Myocyte (in vitro differentiated cells): ENCODE measurements at regions not wholly inside any gene's neighbourhood (a gene's known extent, or its start where the extent isn't known, plus 50 kb on each side); places are given as distances from the start of the nearest gene placed in this dataset.
A peak's percentile ranks its signal among the peaks of the same experiment; 100 is the strongest.
"Not testable (repeated sequence)": the region's sequence is repeated elsewhere in the genome, so short reads cannot be mapped to it uniquely, and the experiment has no call there.

Source experiments
- DNase-seq: peaks from one replicate; pipeline ENCODE4 v3.0.0-alpha.2; 2012; ENCODE audit warnings: low read depth

- peak; percentile 73 for DNase-seq
Observed at GRCh38 chr1:157369808-157370521, 182.3 kb downstream of the FCRL5 start.

- not testable (repeated sequence) for DNase-seq
Observed at GRCh38 chr1:157368941-157369340, 183.4 kb downstream of the FCRL5 start.

- no peak for DNase-seq
Observed at GRCh38 chr1:157368363-157368762, 184.0 kb downstream of the FCRL5 start.

- no peak for DNase-seq
Observed at GRCh38 chr1:157367870-157368269, 184.4 kb downstream of the FCRL5 start.

GRCh38 chr1:157367091-157367739 lies 185.1 kb downstream of the FCRL5 start:
- DNase-seq: no peak

- DNase-seq: no peak
Observed at GRCh38 chr1:157364612-157365011, 187.7 kb downstream of the FCRL5 start.

- peak; percentile 59 for DNase-seq
Observed at GRCh38 chr1:157363660-157364140, 188.6 kb downstream of the FCRL5 start.

GRCh38 chr1:157360023-157360390 lies 192.3 kb downstream of the FCRL5 start:
- no peak for DNase-seq

GRCh38 chr1:157359314-157360022 lies 192.8 kb downstream of the FCRL5 start:
- DNase-seq: no peak

GRCh38 chr1:157357111-157357510 lies 195.2 kb downstream of the FCRL5 start:
- no peak for DNase-seq

- DNase-seq: no peak
Observed at GRCh38 chr1:157356601-157357000, 195.7 kb downstream of the FCRL5 start.

- DNase-seq: no peak
Observed at GRCh38 chr1:157353546-157353945, 198.8 kb downstream of the FCRL5 start.

- DNase-seq: no peak
Observed at GRCh38 chr1:157352817-157353408, 199.4 kb downstream of the FCRL5 start.

GRCh38 chr1:157352216-157352615 lies 200.1 kb downstream of the FCRL5 start:
- no peak for DNase-seq

GRCh38 chr1:157351800-157352199 lies 200.5 kb downstream of the FCRL5 start:
- DNase-seq: not testable (repeated sequence)

GRCh38 chr1:157348538-157349480 lies 203.5 kb downstream of the FCRL5 start:
- DNase-seq: no peak

GRCh38 chr1:157347506-157347905 lies 204.8 kb downstream of the FCRL5 start:
- DNase-seq: no peak

- not testable (repeated sequence) for DNase-seq
Observed at GRCh38 chr1:157337785-157338184, 199.6 kb upstream of the ETV3 start.

GRCh38 chr1:157335056-157335455 lies 196.9 kb upstream of the ETV3 start:
- no peak for DNase-seq

GRCh38 chr1:157334041-157334440 lies 195.8 kb upstream of the ETV3 start:
- no peak for DNase-seq

- not testable (repeated sequence) for DNase-seq
Observed at GRCh38 chr1:157330177-157330576, 192.0 kb upstream of the ETV3 start.
